ENCODE measurements at regions not wholly inside any gene's neighbourhood (a gene's known extent, or its start where the extent isn't known, plus 50 kb on each side); places are given as distances from the start of the nearest gene placed in this dataset.
A peak's percentile ranks its signal among the peaks of the same experiment; 100 is the strongest.

DNA sequence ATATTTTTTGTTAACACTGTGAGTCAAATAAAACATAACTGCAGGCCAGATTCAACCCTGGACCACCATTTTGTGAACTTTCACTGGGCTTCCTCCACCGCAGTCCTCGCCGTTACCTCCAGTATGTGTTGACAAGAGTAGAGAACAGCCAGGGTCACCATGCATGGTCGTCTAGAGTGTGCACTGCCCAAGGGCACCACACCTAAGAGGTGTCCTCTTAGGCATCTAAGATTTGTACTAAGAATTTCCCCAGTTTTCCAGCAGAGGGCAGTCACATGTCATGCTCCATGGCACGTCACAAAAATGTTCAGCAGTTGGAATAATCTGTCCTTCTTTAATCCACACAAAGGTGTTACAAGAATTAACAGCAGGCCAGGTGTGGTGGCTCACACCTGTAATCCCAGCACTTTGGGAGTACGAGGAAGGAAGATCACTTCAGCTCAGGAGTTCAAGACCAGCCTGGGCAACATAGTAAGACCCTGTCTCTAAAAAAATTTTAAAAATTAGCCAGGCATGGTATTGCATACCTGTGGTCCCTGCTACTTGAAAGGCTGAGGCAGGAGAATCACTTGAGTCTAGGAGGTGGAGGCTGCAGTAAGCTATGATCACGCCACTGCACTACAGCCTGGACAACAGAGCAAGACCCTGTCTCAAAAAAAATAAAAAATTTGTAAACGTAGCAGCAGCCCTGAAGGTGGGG lies 71.2 kb upstream of the FOXK1 start:
- TF ChIP-seq, protein P1, sequence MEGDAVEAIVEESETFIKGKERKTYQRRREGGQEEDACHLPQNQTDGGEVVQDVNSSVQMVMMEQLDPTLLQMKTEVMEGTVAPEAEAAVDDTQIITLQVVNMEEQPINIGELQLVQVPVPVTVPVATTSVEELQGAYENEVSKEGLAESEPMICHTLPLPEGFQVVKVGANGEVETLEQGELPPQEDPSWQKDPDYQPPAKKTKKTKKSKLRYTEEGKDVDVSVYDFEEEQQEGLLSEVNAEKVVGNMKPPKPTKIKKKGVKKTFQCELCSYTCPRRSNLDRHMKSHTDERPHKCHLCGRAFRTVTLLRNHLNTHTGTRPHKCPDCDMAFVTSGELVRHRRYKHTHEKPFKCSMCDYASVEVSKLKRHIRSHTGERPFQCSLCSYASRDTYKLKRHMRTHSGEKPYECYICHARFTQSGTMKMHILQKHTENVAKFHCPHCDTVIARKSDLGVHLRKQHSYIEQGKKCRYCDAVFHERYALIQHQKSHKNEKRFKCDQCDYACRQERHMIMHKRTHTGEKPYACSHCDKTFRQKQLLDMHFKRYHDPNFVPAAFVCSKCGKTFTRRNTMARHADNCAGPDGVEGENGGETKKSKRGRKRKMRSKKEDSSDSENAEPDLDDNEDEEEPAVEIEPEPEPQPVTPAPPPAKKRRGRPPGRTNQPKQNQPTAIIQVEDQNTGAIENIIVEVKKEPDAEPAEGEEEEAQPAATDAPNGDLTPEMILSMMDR (IDR thresholded peaks at IDR 0.05; ENCODE audit: low read depth, low read length, missing control alignments) = peak; percentile 81
- Histone ChIP-seq H3K27ac (no peak overlapping the region), H3K4me3 (ENCODE audit: low read depth, low read length) (no peak overlapping the region), H3K27me3 (replicated peaks) (no peaks in the 10 kb centered on the region), H3K36me3 (replicated peaks) (no peaks in the 10 kb centered on the region)
- DNase-seq = peak; percentile 69
- in situ Hi-C loops (cut with HindIII; ENCODE audit: low pct_ligation_motif_present, low sequenced_read_pairs) = no loop called here

DNA sequence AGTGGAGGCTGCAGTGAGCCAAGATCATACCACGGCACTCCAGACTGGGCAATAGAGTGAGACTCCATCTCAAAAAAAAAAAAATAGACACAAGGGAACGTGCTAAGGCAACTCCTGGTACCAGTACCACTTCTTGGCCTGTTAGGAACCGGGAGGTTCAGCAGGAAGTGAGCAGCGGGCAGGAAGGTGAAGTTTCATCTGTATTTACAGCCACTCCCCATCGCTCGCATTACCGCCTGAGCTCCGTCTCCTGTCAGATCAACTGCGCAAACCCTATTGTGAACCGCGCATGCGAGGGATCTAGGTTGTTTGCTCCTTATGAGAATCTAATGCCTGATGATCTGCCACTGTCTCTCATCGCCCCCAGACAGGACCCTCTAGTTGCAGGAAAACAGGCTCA lies 69.9 kb upstream of the FOXK1 start:
- TF ChIP-seq, protein P1 (IDR thresholded peaks at IDR 0.05; ENCODE audit: low read depth, low read length, missing control alignments) = no peak
- no peaks in the 10 kb centered on the region for H3K36me3 ChIP-seq (replicated peaks)
- in situ Hi-C loops (cut with HindIII; ENCODE audit: low pct_ligation_motif_present, low sequenced_read_pairs) = no loop called here
- no peak for DNase-seq
- H3K4me3 ChIP-seq (ENCODE audit: low read depth, low read length) = no peak overlapping the region
- H3K27me3 ChIP-seq (replicated peaks) = no peaks in the 10 kb centered on the region
- no peak overlapping the region for H3K27ac ChIP-seq

DNA sequence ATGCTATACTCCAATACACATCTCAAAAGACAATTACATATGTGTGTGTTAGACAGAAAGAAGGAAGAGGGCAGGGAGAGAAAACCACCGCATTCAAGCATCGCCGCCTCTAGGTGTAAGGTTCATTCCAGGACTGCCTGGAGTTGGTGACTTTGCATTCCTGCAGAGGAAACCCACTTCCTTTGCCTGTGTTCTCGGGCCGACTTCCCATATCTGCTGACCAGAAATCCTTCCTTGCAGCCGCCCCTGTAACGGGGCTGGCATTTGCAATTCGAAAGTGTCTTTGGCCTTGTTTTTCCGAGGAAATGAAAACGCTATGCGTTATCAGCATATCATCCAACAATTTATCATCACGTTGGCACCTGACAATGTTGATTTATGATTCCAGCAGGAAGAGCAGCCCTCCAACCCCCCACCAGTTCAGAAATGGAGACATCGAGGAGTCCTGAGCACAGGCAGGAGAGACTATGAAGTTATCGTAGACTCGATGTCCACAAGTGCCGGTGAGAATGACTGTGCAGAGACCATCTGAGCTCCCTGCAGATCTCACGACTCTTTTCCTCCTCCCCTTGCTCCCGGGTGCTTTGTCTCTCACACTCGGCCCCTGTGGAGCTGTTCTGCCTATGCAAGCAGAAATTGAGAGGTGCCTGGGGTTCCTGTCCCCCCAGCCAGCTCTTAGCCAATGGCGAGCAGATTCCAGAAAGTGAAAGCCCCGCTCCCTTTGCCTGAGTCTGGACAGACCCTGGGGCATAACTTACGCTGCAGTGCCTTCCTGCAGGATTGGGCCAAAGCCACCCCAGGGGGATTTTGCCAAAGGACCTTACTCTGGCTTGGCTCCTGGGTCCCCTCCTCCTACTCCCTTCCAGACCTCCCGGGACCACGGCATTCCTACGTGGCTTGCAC lies 68.9 kb upstream of the FOXK1 start:
- TF ChIP-seq, protein P1 (IDR thresholded peaks at IDR 0.05; ENCODE audit: low read depth, low read length, missing control alignments) = no peak
- Histone ChIP-seq H3K36me3 (replicated peaks) (no peaks in the 10 kb centered on the region), H3K4me3 (ENCODE audit: low read depth, low read length) (peak overlapping the region; percentile 35), H3K27me3 (replicated peaks) (no peaks in the 10 kb centered on the region), H3K27ac (peak overlapping the region; percentile 19)
- in situ Hi-C loops (cut with HindIII; ENCODE audit: low pct_ligation_motif_present, low sequenced_read_pairs) = no loop called here
- DNase-seq = peak; percentile 14

DNA sequence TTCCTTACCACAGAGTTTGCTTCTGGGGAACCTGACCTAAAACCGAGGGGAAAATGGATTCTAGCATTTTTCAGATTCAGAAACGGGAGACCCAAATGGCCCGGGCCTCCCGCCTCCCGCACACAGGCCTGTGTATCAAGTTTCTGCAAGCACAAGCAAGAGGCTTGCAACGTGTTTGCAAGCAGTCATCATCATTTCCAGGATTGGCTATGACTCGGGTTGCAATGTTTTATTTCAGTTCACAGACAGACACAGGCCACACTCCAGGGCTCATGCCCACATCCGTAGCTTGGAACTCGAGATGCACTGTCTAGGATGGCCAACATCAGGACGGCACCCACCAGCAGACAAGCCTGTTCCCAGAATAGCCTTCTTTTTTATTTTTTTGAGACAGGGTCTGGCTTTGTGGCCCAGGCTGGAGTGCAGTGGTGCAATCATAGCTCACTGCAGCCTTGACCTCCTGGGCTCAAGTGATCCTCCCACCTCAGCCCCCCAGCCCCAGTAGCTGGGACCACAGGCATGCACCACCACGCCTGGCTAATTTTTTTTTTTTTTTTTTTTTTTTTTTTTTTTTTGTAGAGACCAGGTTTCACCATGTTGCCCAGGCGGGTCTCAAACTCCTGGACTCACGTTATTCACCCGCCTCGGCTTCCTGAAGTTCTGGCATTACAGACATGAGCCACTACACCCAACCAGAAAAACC lies 68.1 kb upstream of the FOXK1 start:
- TF ChIP-seq, protein P1 (IDR thresholded peaks at IDR 0.05; ENCODE audit: low read depth, low read length, missing control alignments) = no peak
- peak overlapping the region; percentile 19 for H3K27ac ChIP-seq
- in situ Hi-C loops (cut with HindIII; ENCODE audit: low pct_ligation_motif_present, low sequenced_read_pairs) = no loop called here
- H3K4me3 ChIP-seq (ENCODE audit: low read depth, low read length) = no peak overlapping the region
- no peaks in the 10 kb centered on the region for H3K27me3 ChIP-seq (replicated peaks)
- no peaks in the 10 kb centered on the region for H3K36me3 ChIP-seq (replicated peaks)
- DNase-seq = peak; percentile 46

- H3K27me3 ChIP-seq (replicated peaks) = no peaks in the 10 kb centered on the region
- TF ChIP-seq, protein P1 (IDR thresholded peaks at IDR 0.05; ENCODE audit: low read depth, low read length, missing control alignments) = no peak
Measured at GRCh38 chr7:4616116-4616515, 66.0 kb upstream of the FOXK1 start.

More at GRCh38 chr7:4616116-4616515, 66.0 kb upstream of the FOXK1 start:
- DNase-seq = no peak
- H3K27ac ChIP-seq = no peak overlapping the region
- H3K4me3 ChIP-seq (ENCODE audit: low read depth, low read length) = no peak overlapping the region
- no peaks in the 10 kb centered on the region for H3K36me3 ChIP-seq (replicated peaks)
- in situ Hi-C loops (cut with HindIII; ENCODE audit: low pct_ligation_motif_present, low sequenced_read_pairs) = no loop called here
